ENCODE measurements at regions not wholly inside any gene's neighbourhood (a gene's known extent, or its start where the extent isn't known, plus 50 kb on each side); places are given as distances from the start of the nearest gene placed in this dataset.

GRCh38 chr1:95954585-95954984 lies 720.6 kb downstream of the RWDD3 start:
- Histone ChIP-seq H3K4me3 (ENCODE audit: low read length in 3 of 3) (no peak overlapping the region), H3K36me3 (ENCODE audit: control insufficient read depth in 3 of 3, insufficient read depth in 3 of 3, low read length in 3 of 3) (no peaks in the 10 kb centered on the region), H3K9me3 (ENCODE audit: control insufficient read depth in 3 of 3, low read length in 3 of 3) (peaks cover 0 to under 1% (median 0%) of the 10 kb centered on the region in 3 donors), H3K27me3 (ENCODE audit: control insufficient read depth in 3 of 3, insufficient read depth in 3 of 3, low read length in 3 of 3) (no peaks in the 10 kb centered on the region), H3K9ac (ENCODE audit: low read depth in 1 of 3, low read length in 3 of 3) (no peak overlapping the region), H3K4me1 (ENCODE audit: control insufficient read depth in 3 of 3, insufficient read depth in 3 of 3, low read length in 3 of 3) (no peaks in the 10 kb centered on the region), H3K27ac (ENCODE audit: low read depth, low read length) (no peak overlapping the region)

GRCh38 chr1:95956215-95956614 lies 722.2 kb downstream of the RWDD3 start:
- Histone ChIP-seq H3K9ac (ENCODE audit: low read depth in 1 of 3, low read length in 3 of 3) (no peak overlapping the region), H3K9me3 (ENCODE audit: control insufficient read depth in 3 of 3, low read length in 3 of 3) (peaks cover 0 to 2% (median 0%) of the 10 kb centered on the region in 3 donors), H3K4me1 (ENCODE audit: control insufficient read depth in 3 of 3, insufficient read depth in 3 of 3, low read length in 3 of 3) (no peaks in the 10 kb centered on the region), H3K27me3 (ENCODE audit: control insufficient read depth in 3 of 3, insufficient read depth in 3 of 3, low read length in 3 of 3) (no peaks in the 10 kb centered on the region), H3K27ac (ENCODE audit: low read depth, low read length) (no peak overlapping the region), H3K36me3 (ENCODE audit: control insufficient read depth in 3 of 3, insufficient read depth in 3 of 3, low read length in 3 of 3) (no peaks in the 10 kb centered on the region), H3K4me3 (ENCODE audit: low read length in 3 of 3) (no peak overlapping the region)

GRCh38 chr1:95957748-95958147 lies 723.7 kb downstream of the RWDD3 start:
- H3K27ac ChIP-seq (ENCODE audit: low read depth, low read length): no peak overlapping the region
- H3K36me3 ChIP-seq (ENCODE audit: control insufficient read depth in 3 of 3, insufficient read depth in 3 of 3, low read length in 3 of 3): no peaks in the 10 kb centered on the region
- no peak overlapping the region for H3K9ac ChIP-seq (ENCODE audit: low read depth in 1 of 3, low read length in 3 of 3)
- no peaks in the 10 kb centered on the region for H3K27me3 ChIP-seq (ENCODE audit: control insufficient read depth in 3 of 3, insufficient read depth in 3 of 3, low read length in 3 of 3)
- peaks cover 0 to 2% (median 0%) of the 10 kb centered on the region in 3 donors for H3K9me3 ChIP-seq (ENCODE audit: control insufficient read depth in 3 of 3, low read length in 3 of 3)
- H3K4me1 ChIP-seq (ENCODE audit: control insufficient read depth in 3 of 3, insufficient read depth in 3 of 3, low read length in 3 of 3): no peaks in the 10 kb centered on the region
- H3K4me3 ChIP-seq (ENCODE audit: low read length in 3 of 3): no peak overlapping the region

GRCh38 chr1:95966866-95967265 lies 732.9 kb downstream of the RWDD3 start:
- no peak overlapping the region for H3K4me3 ChIP-seq (ENCODE audit: low read length in 3 of 3)
- H3K9ac ChIP-seq (ENCODE audit: low read depth in 1 of 3, low read length in 3 of 3): no peak overlapping the region
- H3K27ac ChIP-seq (ENCODE audit: low read depth, low read length): no peak overlapping the region
- no peaks in the 10 kb centered on the region for H3K4me1 ChIP-seq (ENCODE audit: control insufficient read depth in 3 of 3, insufficient read depth in 3 of 3, low read length in 3 of 3)
- no peaks in the 10 kb centered on the region for H3K27me3 ChIP-seq (ENCODE audit: control insufficient read depth in 3 of 3, insufficient read depth in 3 of 3, low read length in 3 of 3)
- no peaks in the 10 kb centered on the region for H3K36me3 ChIP-seq (ENCODE audit: control insufficient read depth in 3 of 3, insufficient read depth in 3 of 3, low read length in 3 of 3)
- no peaks in the 10 kb centered on the region for H3K9me3 ChIP-seq (ENCODE audit: control insufficient read depth in 3 of 3, low read length in 3 of 3)

GRCh38 chr1:95974586-95974985 lies 740.6 kb downstream of the RWDD3 start:
- no peaks in the 10 kb centered on the region for H3K9me3 ChIP-seq (ENCODE audit: control insufficient read depth in 3 of 3, low read length in 3 of 3)
- H3K36me3 ChIP-seq (ENCODE audit: control insufficient read depth in 3 of 3, insufficient read depth in 3 of 3, low read length in 3 of 3): no peaks in the 10 kb centered on the region
- no peak overlapping the region for H3K4me3 ChIP-seq (ENCODE audit: low read length in 3 of 3)
- no peaks in the 10 kb centered on the region for H3K27me3 ChIP-seq (ENCODE audit: control insufficient read depth in 3 of 3, insufficient read depth in 3 of 3, low read length in 3 of 3)
- H3K4me1 ChIP-seq (ENCODE audit: control insufficient read depth in 3 of 3, insufficient read depth in 3 of 3, low read length in 3 of 3): no peaks in the 10 kb centered on the region
- no peak overlapping the region for H3K9ac ChIP-seq (ENCODE audit: low read depth in 1 of 3, low read length in 3 of 3)
- no peak overlapping the region for H3K27ac ChIP-seq (ENCODE audit: low read depth, low read length)

GRCh38 chr1:95982711-95983110 lies 738.9 kb upstream of the PTBP2 start:
- H3K4me3 ChIP-seq (ENCODE audit: low read length in 3 of 3): no peak overlapping the region
- H3K27me3 ChIP-seq (ENCODE audit: control insufficient read depth in 3 of 3, insufficient read depth in 3 of 3, low read length in 3 of 3): no peaks in the 10 kb centered on the region
- no peaks in the 10 kb centered on the region for H3K36me3 ChIP-seq (ENCODE audit: control insufficient read depth in 3 of 3, insufficient read depth in 3 of 3, low read length in 3 of 3)
- no peak overlapping the region for H3K27ac ChIP-seq (ENCODE audit: low read depth, low read length)
- H3K9ac ChIP-seq (ENCODE audit: low read depth in 1 of 3, low read length in 3 of 3): no peak overlapping the region
- no peaks in the 10 kb centered on the region for H3K4me1 ChIP-seq (ENCODE audit: control insufficient read depth in 3 of 3, insufficient read depth in 3 of 3, low read length in 3 of 3)
- no peaks in the 10 kb centered on the region for H3K9me3 ChIP-seq (ENCODE audit: control insufficient read depth in 3 of 3, low read length in 3 of 3)

GRCh38 chr1:95983831-95984230 lies 737.8 kb upstream of the PTBP2 start:
- no peaks in the 10 kb centered on the region for H3K36me3 ChIP-seq (ENCODE audit: control insufficient read depth in 3 of 3, insufficient read depth in 3 of 3, low read length in 3 of 3)
- no peak overlapping the region for H3K4me3 ChIP-seq (ENCODE audit: low read length in 3 of 3)
- H3K27ac ChIP-seq (ENCODE audit: low read depth, low read length): no peak overlapping the region
- H3K4me1 ChIP-seq (ENCODE audit: control insufficient read depth in 3 of 3, insufficient read depth in 3 of 3, low read length in 3 of 3): no peaks in the 10 kb centered on the region
- no peaks in the 10 kb centered on the region for H3K9me3 ChIP-seq (ENCODE audit: control insufficient read depth in 3 of 3, low read length in 3 of 3)
- H3K27me3 ChIP-seq (ENCODE audit: control insufficient read depth in 3 of 3, insufficient read depth in 3 of 3, low read length in 3 of 3): no peaks in the 10 kb centered on the region
- no peak overlapping the region for H3K9ac ChIP-seq (ENCODE audit: low read depth in 1 of 3, low read length in 3 of 3)

GRCh38 chr1:95984798-95985374 lies 736.7 kb upstream of the PTBP2 start:
- H3K27me3 ChIP-seq (ENCODE audit: control insufficient read depth in 3 of 3, insufficient read depth in 3 of 3, low read length in 3 of 3): no peaks in the 10 kb centered on the region
- H3K4me1 ChIP-seq (ENCODE audit: control insufficient read depth in 3 of 3, insufficient read depth in 3 of 3, low read length in 3 of 3): no peaks in the 10 kb centered on the region
- no peak overlapping the region for H3K27ac ChIP-seq (ENCODE audit: low read depth, low read length)
- H3K9ac ChIP-seq (ENCODE audit: low read depth in 1 of 3, low read length in 3 of 3): no peak overlapping the region
- no peak overlapping the region for H3K4me3 ChIP-seq (ENCODE audit: low read length in 3 of 3)
- no peaks in the 10 kb centered on the region for H3K9me3 ChIP-seq (ENCODE audit: control insufficient read depth in 3 of 3, low read length in 3 of 3)
- no peaks in the 10 kb centered on the region for H3K36me3 ChIP-seq (ENCODE audit: control insufficient read depth in 3 of 3, insufficient read depth in 3 of 3, low read length in 3 of 3)

GRCh38 chr1:95990033-95990432 lies 731.6 kb upstream of the PTBP2 start:
- Histone ChIP-seq H3K9ac (ENCODE audit: low read depth in 1 of 3, low read length in 3 of 3) (no peak overlapping the region), H3K27ac (ENCODE audit: low read depth, low read length) (no peak overlapping the region), H3K36me3 (ENCODE audit: control insufficient read depth in 3 of 3, insufficient read depth in 3 of 3, low read length in 3 of 3) (no peaks in the 10 kb centered on the region), H3K9me3 (ENCODE audit: control insufficient read depth in 3 of 3, low read length in 3 of 3) (no peaks in the 10 kb centered on the region), H3K27me3 (ENCODE audit: control insufficient read depth in 3 of 3, insufficient read depth in 3 of 3, low read length in 3 of 3) (no peaks in the 10 kb centered on the region), H3K4me3 (ENCODE audit: low read length in 3 of 3) (no peak overlapping the region), H3K4me1 (ENCODE audit: control insufficient read depth in 3 of 3, insufficient read depth in 3 of 3, low read length in 3 of 3) (no peaks in the 10 kb centered on the region)

GRCh38 chr1:95991787-95992520 lies 729.6 kb upstream of the PTBP2 start:
- Histone ChIP-seq H3K4me3 (ENCODE audit: low read length in 3 of 3) (no peak overlapping the region), H3K27me3 (ENCODE audit: control insufficient read depth in 3 of 3, insufficient read depth in 3 of 3, low read length in 3 of 3) (no peaks in the 10 kb centered on the region), H3K4me1 (ENCODE audit: control insufficient read depth in 3 of 3, insufficient read depth in 3 of 3, low read length in 3 of 3) (no peaks in the 10 kb centered on the region), H3K9me3 (ENCODE audit: control insufficient read depth in 3 of 3, low read length in 3 of 3) (no peaks in the 10 kb centered on the region), H3K36me3 (ENCODE audit: control insufficient read depth in 3 of 3, insufficient read depth in 3 of 3, low read length in 3 of 3) (no peaks in the 10 kb centered on the region), H3K27ac (ENCODE audit: low read depth, low read length) (no peak overlapping the region), H3K9ac (ENCODE audit: low read depth in 1 of 3, low read length in 3 of 3) (no peak overlapping the region)
